Lower lobe of right lung (tissue), 2 donors: ENCODE measurements at regions not wholly inside any gene's neighbourhood (a gene's known extent, or its start where the extent isn't known, plus 50 kb on each side); places are given as distances from the start of the nearest gene placed in this dataset.

Experiments
- ATAC-seq, 2 donors: fragments of 200-7000 bp; cut with Tn5 transposase; one replicate each; pipeline ENCODE4 v1.9.1; 2020 to 2022; ENCODE audit warnings: mild to moderate bottlenecking in 2 of 2, moderate library complexity in 2 of 2
- DNase-seq: peaks from one replicate; pipeline ENCODE4 v3.0.0-alpha.2; 2020
- H3K27ac ChIP-seq: fragments of 200-600 bp; one replicate; pipeline ENCODE4 v1.8.0; 2022
- H3K27me3 ChIP-seq: fragments of 200-600 bp; one replicate; pipeline ENCODE4 v1.8.0; 2022; ENCODE audit warnings: low read depth
- H3K36me3 ChIP-seq: fragments of 200-600 bp; one replicate; pipeline ENCODE4 v1.8.0; 2022; ENCODE audit warnings: mild to moderate bottlenecking
- H3K4me1 ChIP-seq: fragments of 200-600 bp; one replicate; pipeline ENCODE4 v1.8.0; 2022
- H3K4me3 ChIP-seq: fragments of 200-600 bp; one replicate; pipeline ENCODE4 v1.8.0; 2022; ENCODE audit warnings: mild to moderate bottlenecking
- H3K9me3 ChIP-seq: fragments of 200-600 bp; one replicate; pipeline ENCODE4 v1.8.0; 2022
- intact Hi-C: fragments of 100-400 bp; cut with DNase I; formaldehyde crosslinking; loops from one replicate; pipeline ENCODE4 v1.11.0; 2022
- TF ChIP-seq, protein P1 (sequence below): fragments of 200-600 bp; IDR thresholded peaks from one replicate; pipeline ENCODE4 v1.8.0; 2022; ENCODE audit warnings: antibody characterized with exemption, mild to moderate bottlenecking
- donor health status: DM: no; HTN: yes; CAD: no; lungs with severe emphysema.

- Histone ChIP-seq H3K36me3 (no peaks in the 10 kb centered on the region), H3K4me3 (no peak overlapping the region), H3K9me3 (no peaks in the 10 kb centered on the region), H3K4me1 (no peaks in the 10 kb centered on the region), H3K27ac (no peak overlapping the region), H3K27me3 (no peaks in the 10 kb centered on the region)
- ATAC-seq (no peak), DNase-seq (no peak)
- TF ChIP-seq, protein P1, sequence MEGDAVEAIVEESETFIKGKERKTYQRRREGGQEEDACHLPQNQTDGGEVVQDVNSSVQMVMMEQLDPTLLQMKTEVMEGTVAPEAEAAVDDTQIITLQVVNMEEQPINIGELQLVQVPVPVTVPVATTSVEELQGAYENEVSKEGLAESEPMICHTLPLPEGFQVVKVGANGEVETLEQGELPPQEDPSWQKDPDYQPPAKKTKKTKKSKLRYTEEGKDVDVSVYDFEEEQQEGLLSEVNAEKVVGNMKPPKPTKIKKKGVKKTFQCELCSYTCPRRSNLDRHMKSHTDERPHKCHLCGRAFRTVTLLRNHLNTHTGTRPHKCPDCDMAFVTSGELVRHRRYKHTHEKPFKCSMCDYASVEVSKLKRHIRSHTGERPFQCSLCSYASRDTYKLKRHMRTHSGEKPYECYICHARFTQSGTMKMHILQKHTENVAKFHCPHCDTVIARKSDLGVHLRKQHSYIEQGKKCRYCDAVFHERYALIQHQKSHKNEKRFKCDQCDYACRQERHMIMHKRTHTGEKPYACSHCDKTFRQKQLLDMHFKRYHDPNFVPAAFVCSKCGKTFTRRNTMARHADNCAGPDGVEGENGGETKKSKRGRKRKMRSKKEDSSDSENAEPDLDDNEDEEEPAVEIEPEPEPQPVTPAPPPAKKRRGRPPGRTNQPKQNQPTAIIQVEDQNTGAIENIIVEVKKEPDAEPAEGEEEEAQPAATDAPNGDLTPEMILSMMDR, result no peak
- intact Hi-C loops, result no loop called here
These were observed 377.6 kb upstream of the TRIB2 start for GRCh38 chr2:12338946-12339697.

DNA sequence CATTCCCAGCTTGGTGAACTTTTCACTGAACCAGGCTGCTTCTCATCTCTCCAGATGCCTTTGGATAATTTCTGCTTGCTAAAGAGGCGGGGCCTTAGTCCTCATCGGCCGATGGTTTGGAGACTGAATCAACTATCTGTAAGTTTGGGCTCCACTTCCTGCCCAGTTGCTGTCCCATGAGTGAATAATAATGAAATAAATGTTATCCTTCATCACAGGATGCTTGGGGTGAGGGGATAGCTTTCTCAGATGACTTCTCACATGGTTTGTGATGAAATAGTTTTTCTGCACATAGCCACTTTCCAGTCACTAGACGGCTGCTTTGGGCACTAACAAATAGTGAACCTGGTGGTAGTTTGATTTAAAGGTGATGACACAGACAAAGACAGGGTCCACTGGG is 376.6 kb upstream of the TRIB2 start:
- TF ChIP-seq, protein P1, result no peak
- no peaks in the 10 kb centered on the region for H3K36me3 ChIP-seq
- H3K27ac ChIP-seq, result no peak overlapping the region
- no peaks in the 10 kb centered on the region for H3K4me1 ChIP-seq
- DNase-seq (no peak), ATAC-seq (no peak)
- no peaks in the 10 kb centered on the region for H3K27me3 ChIP-seq
- H3K9me3 ChIP-seq, result no peaks in the 10 kb centered on the region
- intact Hi-C loops, result no loop called here
- no peak overlapping the region for H3K4me3 ChIP-seq

DNA sequence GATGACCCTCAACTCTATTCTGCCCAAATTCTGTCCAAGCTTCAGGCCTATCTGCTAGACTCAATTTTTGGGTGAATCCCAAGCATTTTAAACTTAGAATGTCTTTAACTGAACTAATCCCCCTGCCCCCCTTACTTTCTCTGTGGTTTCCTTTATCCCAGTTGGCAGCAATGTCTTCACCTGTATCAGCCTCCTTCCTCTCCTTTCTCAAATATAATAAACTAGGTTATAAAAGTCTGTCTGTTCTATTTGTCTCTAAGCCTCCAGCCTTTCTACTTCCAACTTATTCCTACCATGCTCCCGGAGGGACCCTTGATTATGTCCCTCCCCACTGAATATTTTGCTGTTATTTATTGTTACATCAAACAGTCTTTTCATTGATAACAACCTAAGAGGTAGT is 375.5 kb upstream of the TRIB2 start:
- Histone ChIP-seq H3K4me1 (no peaks in the 10 kb centered on the region), H3K27me3 (no peaks in the 10 kb centered on the region), H3K36me3 (no peaks in the 10 kb centered on the region), H3K9me3 (no peaks in the 10 kb centered on the region), H3K4me3 (no peak overlapping the region), H3K27ac (no peak overlapping the region)
- ATAC-seq, result no peak
- no peak for DNase-seq
- intact Hi-C loops, result no loop called here
- TF ChIP-seq, protein P1, result no peak

GRCh38 chr2:12341920-12342319 is 374.8 kb upstream of the TRIB2 start:
- DNase-seq (no peak), ATAC-seq (no peak)
- Histone ChIP-seq H3K9me3 (no peaks in the 10 kb centered on the region), H3K27me3 (no peaks in the 10 kb centered on the region), H3K4me3 (no peak overlapping the region), H3K27ac (no peak overlapping the region), H3K36me3 (no peaks in the 10 kb centered on the region), H3K4me1 (no peaks in the 10 kb centered on the region)
- TF ChIP-seq, protein P1, result no peak
- intact Hi-C loops, result no loop called here

DNA sequence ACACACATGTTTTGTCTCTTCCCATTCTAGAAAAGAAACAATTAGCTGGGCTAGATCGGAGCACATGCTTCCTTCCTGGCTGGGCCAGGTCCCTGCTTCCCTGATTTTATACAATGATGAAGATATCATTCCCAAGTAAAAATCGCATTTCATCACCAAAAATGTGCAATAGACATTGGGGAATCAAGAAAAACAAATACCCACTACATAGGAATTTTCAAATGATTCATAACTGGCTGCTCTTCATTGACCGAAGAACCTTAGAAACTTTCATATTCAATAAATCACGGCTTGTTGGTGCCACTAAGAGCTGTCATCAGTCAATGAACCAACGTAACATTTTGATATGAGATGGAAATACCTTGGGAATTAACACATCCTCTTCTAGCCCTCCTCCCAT is 373.6 kb upstream of the TRIB2 start:
- Histone ChIP-seq H3K4me1 (no peaks in the 10 kb centered on the region), H3K9me3 (no peaks in the 10 kb centered on the region), H3K27ac (no peak overlapping the region), H3K27me3 (no peaks in the 10 kb centered on the region), H3K4me3 (no peak overlapping the region), H3K36me3 (no peaks in the 10 kb centered on the region)
- no peak for ATAC-seq
- TF ChIP-seq, protein P1, result no peak
- DNase-seq, result no peak
- intact Hi-C loops, result no loop called here
